Activated T-helper 9 cell treated with anti-CD3 and anti-CD28 coated beads, Interleukin-2, amount 50 U/mL, for 16 hours (primary cell): ENCODE measurements at regions not wholly inside any gene's neighbourhood (a gene's known extent, or its start where the extent isn't known, plus 50 kb on each side); places are given as distances from the start of the nearest gene placed in this dataset.

Source experiments
- DNase-seq: peaks from one replicate; pipeline ENCODE4 v3.0.0-alpha.2; 2020; ENCODE audit warnings: low read depth

GRCh38 chr10:8485032-8485431 lies 430.5 kb downstream of the GATA3 start:
- DNase-seq = no peak

- DNase-seq = no peak
These were observed 432.9 kb downstream of the GATA3 start for GRCh38 chr10:8487346-8487745.

- DNase-seq = no peak
These were observed 434.7 kb downstream of the GATA3 start for GRCh38 chr10:8489232-8489631.

GRCh38 chr10:8489823-8490222 lies 435.3 kb downstream of the GATA3 start:
- no peak for DNase-seq

- DNase-seq = no peak
These were observed 443.8 kb downstream of the GATA3 start for GRCh38 chr10:8498290-8498689.

GRCh38 chr10:8498881-8499280 lies 444.4 kb downstream of the GATA3 start:
- DNase-seq = no peak

GRCh38 chr10:8499312-8499711 lies 444.8 kb downstream of the GATA3 start:
- DNase-seq = no peak

- no peak for DNase-seq
These were observed 445.4 kb downstream of the GATA3 start for GRCh38 chr10:8499752-8500390.

GRCh38 chr10:8502573-8502972 lies 448.1 kb downstream of the GATA3 start:
- DNase-seq = no peak

- DNase-seq = no peak
These were observed 450.0 kb downstream of the GATA3 start for GRCh38 chr10:8504499-8504898.

- DNase-seq = no peak
These were observed 452.7 kb downstream of the GATA3 start for GRCh38 chr10:8507156-8507555.

- no peak for DNase-seq
These were observed 454.4 kb downstream of the GATA3 start for GRCh38 chr10:8508882-8509281.

- no peak for DNase-seq
These were observed 456.0 kb downstream of the GATA3 start for GRCh38 chr10:8510471-8510870.

GRCh38 chr10:8511026-8511425 lies 456.5 kb downstream of the GATA3 start:
- DNase-seq = no peak

- DNase-seq = no peak
These were observed 459.0 kb downstream of the GATA3 start for GRCh38 chr10:8513155-8514147.

- no peak for DNase-seq
These were observed 465.9 kb downstream of the GATA3 start for GRCh38 chr10:8520382-8520781.

- no peak for DNase-seq
These were observed 473.3 kb downstream of the GATA3 start for GRCh38 chr10:8527773-8528172.

- DNase-seq = no peak
These were observed 476.6 kb downstream of the GATA3 start for GRCh38 chr10:8531116-8531515.

- no peak for DNase-seq
These were observed 478.2 kb downstream of the GATA3 start for GRCh38 chr10:8532647-8533046.

GRCh38 chr10:8533462-8533861 lies 479.0 kb downstream of the GATA3 start:
- DNase-seq = no peak

GRCh38 chr10:8534096-8534495 lies 479.6 kb downstream of the GATA3 start:
- no peak for DNase-seq

- DNase-seq = no peak
These were observed 480.4 kb downstream of the GATA3 start for GRCh38 chr10:8534891-8535290.

GRCh38 chr10:8539056-8539455 lies 484.6 kb downstream of the GATA3 start:
- no peak for DNase-seq
